IPS-18c (cell line): ENCODE measurements at regions not wholly inside any gene's neighbourhood (a gene's known extent, or its start where the extent isn't known, plus 50 kb on each side); places are given as distances from the start of the nearest gene placed in this dataset.
A peak's percentile ranks its signal among the peaks of the same experiment; 100 is the strongest.

ENCODE experiments used
- H3K4me3 ChIP-seq: 2 replicates; pipeline ENCODE4 v1.7.0; 2013; ENCODE audit warnings: low read depth, mild to moderate bottlenecking, low read length, moderate library complexity; ENCODE audit not compliant: insufficient read depth
- H3K9me3 ChIP-seq: one replicate; pipeline ENCODE4 v1.6.1; 2013; ENCODE audit warnings: mild to moderate bottlenecking, low read length, moderate library complexity; ENCODE audit not compliant: control insufficient read depth, insufficient read depth

DNA sequence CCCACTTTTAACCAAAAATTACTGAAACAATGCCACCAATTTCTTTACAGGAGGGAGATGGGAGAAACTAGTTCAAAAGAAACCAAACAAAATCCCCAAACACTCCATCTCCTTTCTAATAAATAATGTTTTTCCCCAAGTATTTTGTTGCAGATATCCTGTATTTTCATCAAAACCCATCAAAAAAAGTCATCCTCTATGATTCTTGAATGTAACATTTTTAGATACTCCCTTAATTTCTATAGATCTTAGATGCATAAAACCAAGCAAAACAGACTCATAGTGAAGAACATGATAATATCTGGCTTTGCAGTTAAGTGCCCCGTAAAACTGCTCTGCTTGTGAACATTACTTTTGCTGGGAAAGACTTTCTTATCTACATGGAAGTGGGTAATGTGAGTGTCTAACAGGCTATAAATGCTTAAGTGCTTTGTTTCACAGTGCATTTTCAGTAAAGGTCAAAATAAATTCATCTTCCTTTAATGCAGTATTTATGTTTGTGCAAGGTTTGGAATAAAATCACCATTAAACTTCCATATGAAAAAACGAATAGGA is 77.3 kb upstream of the TBCA start:
- Histone ChIP-seq H3K4me3 (no peak overlapping the region), H3K9me3 (no peaks in the 10 kb centered on the region)

DNA sequence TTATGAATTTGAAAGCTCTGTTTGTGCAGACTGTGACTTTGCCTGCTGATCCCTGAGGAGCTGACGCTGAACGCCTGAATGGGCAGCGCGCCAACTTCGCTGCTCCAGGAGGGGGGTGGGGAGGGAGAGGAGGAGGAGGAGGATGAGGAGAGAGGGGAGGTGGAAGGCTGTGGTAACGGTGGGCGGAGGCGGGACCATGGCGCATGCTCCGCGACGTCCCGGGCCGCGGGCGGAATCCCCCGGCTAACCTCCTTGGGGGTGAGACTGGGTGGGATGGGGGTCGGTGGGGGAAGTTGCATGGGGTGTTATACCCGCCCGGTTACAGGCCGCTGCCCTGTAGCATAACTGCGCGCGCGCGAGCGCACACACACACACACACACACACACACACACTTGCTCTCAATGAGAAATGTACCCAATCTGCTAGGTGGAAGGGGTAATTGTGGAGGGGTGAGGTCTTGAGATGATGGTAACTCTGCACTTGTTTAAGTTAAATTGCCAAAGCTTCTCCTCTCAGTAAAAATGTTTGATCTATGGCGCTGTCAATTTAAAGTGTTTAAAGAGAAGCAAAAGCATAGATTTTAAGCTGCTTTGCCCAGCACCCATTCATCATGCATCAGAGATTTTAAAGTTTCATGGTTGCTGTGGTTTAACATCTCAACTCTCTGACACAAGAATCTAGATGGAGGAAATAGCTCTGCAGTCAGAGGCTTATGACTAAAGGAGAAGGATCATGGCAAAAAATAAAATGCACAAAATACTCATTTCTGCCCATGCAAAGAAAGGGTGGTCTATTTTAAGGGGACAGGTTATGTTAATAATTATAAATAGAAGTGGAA is 76.6 kb upstream of the TBCA start:
- H3K4me3 ChIP-seq: peak overlapping the region; percentile 70
- H3K9me3 ChIP-seq: no peaks in the 10 kb centered on the region

DNA sequence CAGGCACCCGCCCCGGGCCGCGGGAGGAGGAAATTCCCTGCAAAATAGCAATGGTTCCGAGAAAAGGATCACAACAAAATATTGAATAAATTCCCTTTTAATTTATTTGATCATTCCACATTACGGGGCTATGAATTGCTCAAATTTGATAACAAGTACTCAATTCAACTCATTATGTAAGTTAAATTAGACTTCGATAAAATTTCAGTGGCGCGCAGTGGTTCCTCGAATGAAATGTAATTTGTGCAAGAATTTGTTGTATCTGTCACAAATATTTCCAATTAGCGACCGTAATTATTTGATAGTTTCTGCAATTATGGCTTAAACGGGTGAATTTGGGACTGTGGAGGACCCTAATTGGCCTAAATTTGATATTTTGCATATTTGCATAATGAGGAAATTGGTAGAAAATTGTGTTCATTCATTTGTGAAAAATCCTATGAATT is 76.0 kb upstream of the TBCA start:
- H3K9me3 ChIP-seq: no peaks in the 10 kb centered on the region
- H3K4me3 ChIP-seq: peak overlapping the region; percentile 70

DNA sequence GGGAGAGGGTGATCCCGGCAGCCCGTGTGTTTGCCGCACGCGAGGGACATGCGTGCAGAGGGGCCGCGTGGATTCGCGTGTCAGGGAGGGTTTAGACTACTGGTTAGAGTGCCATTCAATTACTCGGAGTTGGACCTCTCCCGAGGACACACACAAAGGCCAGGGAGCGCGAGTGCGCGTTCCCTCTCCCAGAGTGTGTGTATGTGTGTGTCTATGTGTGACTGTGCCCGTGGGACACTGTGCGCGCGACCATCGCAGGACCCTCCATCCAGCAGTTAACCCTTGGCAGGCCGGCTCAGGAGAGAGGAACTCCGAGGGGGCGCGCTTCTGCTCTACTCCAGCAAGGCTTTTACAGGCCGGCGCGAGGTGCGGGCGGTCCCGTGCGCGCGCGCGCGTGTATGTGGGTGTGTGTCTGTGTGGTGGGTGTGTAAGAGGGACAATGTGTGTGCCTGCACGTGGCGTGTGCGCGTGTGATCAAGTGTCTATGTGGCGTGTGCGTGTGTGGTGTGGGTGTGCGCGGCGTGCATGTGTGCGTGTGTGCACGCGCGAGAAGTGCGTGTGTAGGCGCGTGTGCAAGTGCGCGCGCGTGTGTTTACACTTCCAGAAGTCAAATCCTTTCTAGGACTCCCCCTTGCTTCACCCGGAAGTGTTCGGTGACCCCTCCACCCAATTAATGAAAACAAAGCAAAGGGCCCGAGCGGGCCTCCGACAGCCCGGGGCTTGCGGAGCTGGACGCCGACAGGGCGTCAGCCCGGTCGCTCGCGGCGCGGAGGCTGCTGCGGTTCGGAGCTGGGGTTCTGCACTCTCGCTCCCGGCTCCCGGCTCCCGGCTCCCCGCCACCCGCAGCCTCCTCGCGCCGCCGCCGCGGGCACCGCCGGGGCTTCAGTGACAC is 75.3 kb upstream of the TBCA start:
- Histone ChIP-seq H3K9me3 (no peaks in the 10 kb centered on the region), H3K4me3 (peak overlapping the region; percentile 70)

DNA sequence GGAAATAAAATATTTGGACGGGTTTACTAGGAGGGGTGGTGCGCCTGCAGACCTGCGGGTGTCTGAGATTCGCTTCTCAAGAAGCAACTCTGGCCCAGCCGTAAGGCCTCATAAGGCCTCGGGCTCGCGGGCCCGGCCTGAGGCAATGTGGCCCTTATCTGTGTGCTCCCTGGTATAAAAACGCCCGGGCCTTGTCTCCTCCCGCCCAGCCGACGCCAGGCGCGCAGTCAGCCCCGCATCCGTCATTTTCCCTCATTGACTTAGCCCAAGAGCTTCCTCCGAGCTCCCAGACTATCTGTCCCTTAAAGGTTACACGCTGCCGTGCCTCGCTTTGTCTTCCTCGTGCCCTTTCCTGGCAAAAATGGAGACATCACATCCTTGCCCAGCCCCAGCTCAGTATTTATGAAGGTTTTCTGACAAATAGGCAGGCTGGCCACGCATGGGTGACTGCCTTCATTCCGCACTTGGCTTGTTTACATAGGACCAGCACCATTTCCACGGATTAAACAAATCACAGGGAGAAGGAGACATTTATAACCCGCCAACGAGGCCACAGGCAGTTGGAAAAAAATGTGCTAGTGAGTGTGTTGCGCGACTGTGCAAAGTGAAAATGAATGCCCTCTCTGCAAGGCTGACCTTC is 74.5 kb upstream of the TBCA start:
- Histone ChIP-seq H3K4me3 (no peak overlapping the region; the same call in 1 of the 2 replicates), H3K9me3 (no peaks in the 10 kb centered on the region)

DNA sequence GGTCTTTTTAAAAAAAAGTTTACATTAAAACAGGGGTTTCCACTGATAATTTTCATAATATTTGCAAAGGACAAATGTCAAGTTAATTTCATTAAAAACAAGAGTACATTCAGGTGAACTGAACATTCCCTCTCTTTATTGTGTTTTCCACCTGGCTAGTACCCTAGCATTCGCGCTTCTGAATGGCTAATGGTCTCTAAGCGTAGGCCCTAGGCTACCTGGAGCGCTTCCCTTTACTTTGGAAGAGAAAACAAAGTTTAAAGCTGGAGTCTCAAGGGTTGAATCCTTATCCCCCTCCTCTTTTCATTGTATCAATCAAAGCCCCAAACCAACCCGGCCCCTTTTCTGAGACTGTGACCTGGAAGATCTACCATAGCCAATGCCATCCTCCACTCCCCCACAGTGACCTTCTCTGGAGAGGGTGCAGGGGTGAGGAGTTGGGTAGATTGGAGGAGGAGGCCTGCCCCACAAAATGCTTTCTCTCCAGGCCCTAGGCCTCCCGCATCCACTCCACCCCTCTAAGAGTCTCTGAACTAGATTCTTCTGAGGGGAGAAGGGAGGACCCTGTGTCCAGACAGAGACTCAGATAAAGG is 73.3 kb upstream of the TBCA start:
- Histone ChIP-seq H3K4me3 (no peak overlapping the region), H3K9me3 (no peaks in the 10 kb centered on the region)

DNA sequence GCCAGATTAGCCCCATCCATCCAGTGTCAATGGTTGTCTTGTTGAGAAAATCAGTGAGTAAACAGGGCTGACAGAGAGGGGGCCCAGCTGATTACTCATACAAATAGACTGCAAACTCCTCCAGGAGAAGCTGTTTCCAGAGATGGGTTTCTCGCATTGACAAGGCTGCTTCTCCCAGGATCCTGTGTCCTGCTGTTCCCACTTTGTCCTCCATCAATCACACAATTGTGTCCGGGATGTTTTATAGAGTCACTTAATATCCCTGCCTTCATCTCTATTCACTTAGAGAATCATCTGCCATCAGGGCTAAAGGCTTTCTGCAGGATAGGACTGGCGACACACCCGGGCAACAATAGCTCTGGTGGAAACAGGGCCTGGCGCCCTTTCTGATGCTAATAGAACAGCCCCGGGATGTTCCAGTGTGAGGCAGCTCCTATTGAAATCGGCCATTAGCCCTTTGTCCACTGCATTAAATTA is 71.7 kb upstream of the TBCA start:
- no peak overlapping the region for H3K4me3 ChIP-seq

DNA sequence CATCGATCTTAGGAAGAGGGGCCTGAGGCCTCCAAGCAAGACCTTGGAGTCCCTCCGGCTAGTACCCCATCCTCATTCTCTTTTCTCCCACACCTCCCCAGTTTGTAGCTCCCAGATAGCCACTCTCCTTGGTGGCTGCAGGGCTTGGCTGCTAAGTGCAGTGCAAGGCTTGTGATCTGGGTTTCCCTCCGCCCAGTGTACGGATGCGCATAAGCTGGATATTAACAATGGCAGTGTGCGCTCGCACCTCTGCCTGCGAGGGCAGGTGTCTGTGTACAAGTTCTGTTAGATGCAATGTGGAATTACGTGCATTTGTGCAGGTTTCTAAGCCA is 71.0 kb upstream of the TBCA start:
- no peak overlapping the region for H3K4me3 ChIP-seq
- no peaks in the 10 kb centered on the region for H3K9me3 ChIP-seq

More for the DNA sequence above, 71.7 kb upstream of the TBCA start:
- H3K9me3 ChIP-seq: no peaks in the 10 kb centered on the region

DNA sequence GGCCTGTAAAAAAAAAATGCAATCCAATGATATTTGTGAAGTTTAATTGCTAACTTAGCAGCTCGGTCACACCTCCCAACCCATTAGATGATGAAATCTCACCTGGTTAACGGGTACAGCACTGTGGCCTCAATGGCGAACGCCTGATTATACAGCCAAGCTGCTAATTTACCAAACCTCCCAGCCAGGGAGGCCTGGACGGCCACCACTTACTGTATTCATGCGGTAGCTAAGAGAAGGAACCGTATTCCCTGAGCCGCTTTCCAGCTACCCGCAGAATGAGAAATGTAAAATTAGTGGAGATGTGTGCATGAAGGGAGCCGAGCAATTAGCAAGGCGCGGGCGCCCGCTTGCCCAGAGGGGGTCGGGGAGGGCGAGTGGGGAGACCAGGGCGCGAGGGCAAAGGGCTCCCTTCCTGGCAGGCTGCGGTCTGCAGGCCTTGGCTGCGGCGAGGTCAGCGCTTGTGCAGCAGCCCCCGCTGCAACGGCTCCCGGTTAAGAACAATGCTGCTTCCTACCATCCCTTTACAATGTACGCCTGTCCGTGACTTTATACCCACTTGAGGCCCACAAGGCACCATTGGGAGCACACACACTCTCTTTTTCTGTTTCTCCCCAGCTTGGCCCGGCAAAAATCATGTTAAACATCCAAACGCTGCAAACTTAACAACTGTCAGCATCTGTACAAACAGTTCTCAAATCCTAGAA is 70.4 kb upstream of the TBCA start:
- Histone ChIP-seq H3K4me3 (no peak overlapping the region; the same call in 1 of the 2 replicates), H3K9me3 (no peaks in the 10 kb centered on the region)

DNA sequence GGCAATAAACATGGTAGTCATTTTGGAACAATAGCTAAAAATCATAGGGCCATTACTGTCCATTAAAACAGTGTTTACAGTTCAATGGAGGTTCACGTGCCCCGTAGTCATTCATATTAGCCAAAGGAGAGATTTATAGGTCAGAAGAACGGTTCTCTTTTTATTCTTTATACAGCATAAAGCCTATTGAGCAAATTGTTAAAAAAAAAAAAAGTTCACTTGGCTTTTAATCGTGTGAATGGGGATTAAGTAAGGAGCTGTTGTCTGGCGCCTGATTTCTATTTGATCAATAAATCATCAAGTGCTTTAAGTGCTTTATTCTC is 69.1 kb upstream of the TBCA start:
- no peak overlapping the region for H3K4me3 ChIP-seq
- H3K9me3 ChIP-seq: no peaks in the 10 kb centered on the region

DNA sequence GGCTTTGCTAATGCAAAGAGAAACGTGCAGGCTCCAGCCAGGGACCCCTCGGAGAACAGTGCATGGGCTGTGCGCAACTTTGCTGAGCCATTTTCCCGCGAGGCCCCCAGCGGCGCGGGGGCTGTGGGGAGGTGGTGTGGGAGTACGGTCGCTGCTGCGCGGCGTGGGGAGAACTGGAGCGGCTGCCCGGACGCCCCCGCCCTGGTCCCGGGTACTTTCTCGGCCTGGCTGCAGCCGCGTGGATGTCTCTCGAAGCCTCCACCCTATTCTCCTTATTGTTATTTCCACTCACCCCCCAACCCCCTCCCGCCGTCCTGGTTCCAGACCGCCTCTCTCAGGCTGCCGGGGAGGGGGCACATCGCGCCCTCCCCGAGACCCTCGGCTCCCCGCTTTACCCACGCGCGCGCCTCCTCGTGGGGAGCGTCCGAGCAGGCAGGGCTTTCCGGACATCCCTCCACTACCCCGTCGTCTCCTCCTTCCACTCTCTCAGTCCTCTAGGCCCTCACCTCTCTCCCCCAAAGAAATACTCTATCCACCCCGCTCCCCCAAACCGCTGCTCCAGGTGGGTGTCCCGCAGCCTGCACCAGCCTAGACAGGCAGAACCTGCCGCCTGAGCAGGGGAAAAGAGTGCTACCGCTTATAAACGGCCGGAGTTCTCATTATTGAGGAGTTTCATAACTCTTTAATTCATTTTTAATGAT is 68.6 kb upstream of the TBCA start:
- no peak overlapping the region; the same call in 1 of the 2 replicates for H3K4me3 ChIP-seq
- no peaks in the 10 kb centered on the region for H3K9me3 ChIP-seq

DNA sequence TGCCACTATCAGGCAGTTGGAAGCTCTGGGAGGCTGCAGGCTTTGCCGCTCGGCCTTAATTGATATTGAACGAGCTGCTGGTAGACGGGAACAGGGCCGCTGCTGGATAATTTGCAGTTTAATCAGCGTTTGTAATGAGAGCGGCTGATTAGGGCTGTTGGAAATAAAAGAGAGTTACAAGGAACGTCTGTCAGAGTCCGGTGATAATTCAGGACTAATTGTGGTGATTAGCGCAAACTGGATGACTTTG is 68.2 kb upstream of the TBCA start:
- Histone ChIP-seq H3K4me3 (no peak overlapping the region; the same call in 1 of the 2 replicates), H3K9me3 (no peaks in the 10 kb centered on the region)

DNA sequence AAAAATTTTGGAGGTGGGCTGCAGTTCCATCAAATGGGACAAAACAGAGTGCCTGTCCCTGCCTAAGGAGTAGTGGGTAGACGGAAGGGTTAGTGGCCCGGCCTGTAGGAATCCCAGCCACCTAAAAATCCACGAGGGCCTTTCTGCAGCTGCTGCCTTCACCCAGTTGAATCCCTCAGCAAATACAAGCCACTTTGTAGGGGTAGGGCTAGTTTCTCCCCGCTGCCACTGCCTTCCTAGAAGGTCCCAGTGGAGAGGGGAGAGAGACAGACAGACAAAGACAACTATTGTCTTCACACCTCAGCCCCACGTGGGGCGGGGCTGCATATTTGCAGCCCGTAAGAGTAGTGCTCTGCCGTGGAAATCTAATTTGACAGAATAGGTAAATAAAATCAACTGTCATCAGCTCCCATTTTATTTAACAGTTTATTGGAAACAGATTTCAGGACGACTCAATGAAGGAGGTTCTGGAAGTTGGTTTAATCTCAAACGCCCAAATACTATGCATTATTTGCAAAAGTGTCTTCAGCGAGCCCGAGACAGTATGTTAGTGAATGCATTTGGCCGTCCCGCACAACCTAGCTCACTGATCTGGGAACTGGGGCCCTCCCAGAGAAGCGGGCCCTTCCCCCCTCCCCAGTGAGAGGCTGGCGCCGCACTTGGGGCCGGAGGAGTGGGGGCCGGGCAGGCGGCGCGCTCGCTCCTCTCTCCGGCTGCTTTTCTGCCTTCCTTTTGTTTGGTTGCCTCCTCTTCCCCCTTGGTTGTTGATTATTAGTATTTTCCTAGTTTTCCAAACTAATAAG is 67.6 kb upstream of the TBCA start:
- no peak overlapping the region; the same call in 1 of the 2 replicates for H3K4me3 ChIP-seq
- H3K9me3 ChIP-seq: no peaks in the 10 kb centered on the region

DNA sequence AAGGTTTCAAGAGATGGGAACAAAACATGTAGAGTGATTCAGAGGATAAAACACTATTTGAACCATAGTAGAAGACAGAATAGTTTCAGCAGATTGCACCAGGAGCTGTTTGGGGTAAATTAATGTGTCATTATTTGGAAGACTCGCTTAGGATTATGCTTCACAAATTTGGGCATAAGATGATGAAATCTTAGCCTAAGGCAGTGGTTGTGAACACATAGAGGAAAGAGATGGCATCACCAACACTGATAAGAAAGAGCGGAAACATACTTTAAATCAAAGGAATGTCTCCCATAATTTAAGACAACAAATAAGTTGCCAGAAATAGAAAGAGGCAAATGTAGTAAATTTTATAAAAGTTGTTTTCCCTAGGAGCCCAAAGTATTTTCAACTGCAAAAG is 66.1 kb upstream of the TBCA start:
- Histone ChIP-seq H3K9me3 (no peaks in the 10 kb centered on the region), H3K4me3 (no peak overlapping the region)

DNA sequence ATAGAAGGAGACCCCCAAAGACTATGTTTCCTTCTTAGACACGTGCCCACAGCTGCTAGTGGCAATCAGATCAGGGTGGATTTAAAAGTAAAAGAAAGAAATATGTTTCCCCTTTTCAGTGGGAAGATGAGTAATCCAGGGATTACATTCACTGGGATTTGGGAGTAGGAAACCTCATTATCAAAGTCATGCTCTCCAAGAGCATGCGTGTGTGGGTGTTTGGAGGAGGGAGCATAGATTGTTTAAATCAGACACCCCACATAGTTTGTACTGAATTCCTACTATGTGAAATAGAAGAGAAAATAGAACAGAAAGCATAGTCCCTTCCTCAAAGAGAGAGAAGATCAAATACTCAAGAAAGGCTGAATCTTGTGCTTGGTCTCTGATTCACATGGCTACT is 65.5 kb upstream of the TBCA start:
- no peaks in the 10 kb centered on the region for H3K9me3 ChIP-seq
- H3K4me3 ChIP-seq: no peak overlapping the region

DNA sequence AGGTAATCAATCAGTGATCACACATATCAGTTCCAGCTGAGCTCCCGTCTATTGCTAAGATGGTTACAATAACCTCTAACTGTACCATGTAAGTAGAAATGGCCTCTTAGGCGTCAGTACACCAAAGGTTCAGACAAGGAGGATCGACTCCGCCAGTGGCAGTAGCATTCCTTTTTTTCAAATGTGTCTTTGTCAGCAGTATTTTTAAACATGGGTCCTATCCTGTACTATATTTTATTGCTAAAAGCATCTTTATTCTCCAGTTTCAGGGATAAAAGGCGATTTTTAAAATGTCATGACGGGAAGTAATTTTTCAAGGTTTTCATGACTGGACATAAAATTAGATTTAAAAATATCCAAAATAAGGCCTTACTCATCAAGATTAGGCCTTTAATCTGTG is 64.8 kb upstream of the TBCA start:
- H3K9me3 ChIP-seq: no peaks in the 10 kb centered on the region

More for the DNA sequence above, 64.8 kb upstream of the TBCA start:
- H3K4me3 ChIP-seq: no peak overlapping the region
